HuH-7 (cell line): ENCODE measurements at regions not wholly inside any gene's neighbourhood (a gene's known extent, or its start where the extent isn't known, plus 50 kb on each side); places are given as distances from the start of the nearest gene placed in this dataset.

ENCODE experiments used
- DNase-seq: peaks from one replicate; pipeline ENCODE4 v3.0.0; 2011; ENCODE audit warnings: low spot score

- DNase-seq, result no peak
These were observed 51.8 kb upstream of the NDUFB4 start for GRCh38 chr3:120544361-120544760.

DNA sequence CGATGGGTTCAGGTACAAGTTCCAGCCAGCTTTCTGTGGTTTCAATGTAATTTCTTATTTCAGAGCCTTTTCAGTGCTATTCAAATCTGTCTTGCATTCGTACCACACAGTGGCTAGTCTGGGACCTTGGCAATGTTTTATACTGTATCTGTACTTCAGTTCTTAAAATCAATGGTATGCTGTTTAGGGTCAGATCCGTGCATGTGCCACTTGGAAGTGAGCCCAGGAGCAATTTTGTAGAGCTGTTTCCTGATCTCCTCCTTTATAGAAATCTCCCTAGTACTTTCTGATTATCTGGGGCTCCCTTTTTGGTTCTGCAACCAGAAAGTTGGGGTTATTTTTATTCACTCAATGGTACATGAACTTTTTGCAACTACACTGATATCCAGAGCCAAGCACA lies 59.5 kb upstream of the NDUFB4 start:
- DNase-seq, result no peak

GRCh38 chr3:120532969-120533368 lies 63.2 kb upstream of the NDUFB4 start:
- no peak for DNase-seq

DNA sequence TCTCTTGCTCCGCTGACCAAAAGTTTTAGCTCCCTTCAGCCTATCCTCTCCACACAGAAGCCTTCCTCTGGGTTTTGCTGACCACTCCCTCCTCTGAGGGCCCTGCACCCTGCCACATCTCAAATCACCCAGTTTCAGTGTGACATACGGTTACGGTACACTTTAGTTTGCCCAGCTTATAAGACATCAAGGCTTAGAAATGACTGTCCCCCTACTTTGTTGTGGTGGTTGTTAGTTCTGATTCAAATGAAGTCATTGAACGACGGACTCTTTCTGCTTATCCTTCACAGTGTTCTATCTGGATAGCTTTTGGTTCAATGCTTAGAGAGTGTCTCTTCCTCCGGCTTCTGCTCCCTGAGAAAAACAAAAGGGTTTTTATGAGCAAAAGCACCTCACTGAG lies 68.0 kb upstream of the NDUFB4 start:
- no peak for DNase-seq

- DNase-seq, result no peak
These were observed 69.9 kb upstream of the NDUFB4 start for GRCh38 chr3:120526011-120526870.

DNA sequence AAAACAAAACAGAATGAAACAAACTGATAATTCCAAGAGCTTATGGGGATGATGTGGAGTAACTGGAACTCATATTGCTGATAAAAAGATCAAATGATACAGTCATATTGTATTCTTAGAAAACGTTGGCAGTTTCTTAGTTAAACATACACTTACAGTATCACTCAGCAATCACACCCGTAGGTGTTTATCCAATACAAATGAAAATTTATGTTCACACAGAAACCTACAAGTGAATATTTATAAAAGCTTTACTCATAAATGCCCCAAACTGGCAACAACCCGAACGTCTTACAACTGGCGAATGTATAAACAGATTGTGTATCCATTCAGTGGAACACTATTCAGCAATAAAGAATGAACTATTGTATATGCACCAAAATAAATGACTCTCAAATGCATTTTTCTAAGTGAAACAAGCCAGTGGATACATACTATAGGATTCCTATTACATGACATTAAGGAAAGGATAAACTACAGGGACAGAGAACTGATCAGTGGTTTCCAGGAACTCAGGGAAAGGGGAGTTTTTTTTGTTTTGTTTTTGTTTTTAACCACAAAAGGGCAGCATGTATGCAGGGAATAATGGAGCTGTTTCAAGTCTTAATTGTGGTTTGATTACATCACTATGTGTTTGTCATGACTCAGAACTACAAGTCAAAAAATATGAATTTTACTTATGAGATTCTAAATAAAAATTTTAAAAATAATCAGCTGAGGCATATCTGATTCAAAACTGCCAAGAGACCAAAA lies 71.8 kb upstream of the NDUFB4 start:
- no peak for DNase-seq

DNA sequence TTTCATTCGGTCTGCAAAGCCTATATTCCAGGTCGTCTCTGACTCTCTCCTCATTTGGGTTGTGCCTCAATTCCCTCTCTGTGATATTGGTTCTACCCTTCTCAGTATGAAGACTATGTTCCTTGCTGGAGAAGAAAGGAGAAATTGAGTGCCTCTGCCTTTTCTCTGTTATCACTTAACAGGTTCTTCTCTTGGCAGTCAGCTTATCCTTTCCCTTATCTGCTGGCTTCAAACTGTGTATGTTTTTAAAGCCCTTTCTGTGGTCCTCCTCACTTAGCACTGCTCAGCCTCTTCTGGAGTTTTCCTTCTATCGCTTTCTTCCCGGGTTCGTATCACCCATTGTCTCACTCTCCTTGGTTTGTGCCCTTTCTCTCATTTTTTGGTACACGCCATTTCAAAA lies 65.3 kb upstream of the FSTL1 start:
- DNase-seq, result no peak

DNA sequence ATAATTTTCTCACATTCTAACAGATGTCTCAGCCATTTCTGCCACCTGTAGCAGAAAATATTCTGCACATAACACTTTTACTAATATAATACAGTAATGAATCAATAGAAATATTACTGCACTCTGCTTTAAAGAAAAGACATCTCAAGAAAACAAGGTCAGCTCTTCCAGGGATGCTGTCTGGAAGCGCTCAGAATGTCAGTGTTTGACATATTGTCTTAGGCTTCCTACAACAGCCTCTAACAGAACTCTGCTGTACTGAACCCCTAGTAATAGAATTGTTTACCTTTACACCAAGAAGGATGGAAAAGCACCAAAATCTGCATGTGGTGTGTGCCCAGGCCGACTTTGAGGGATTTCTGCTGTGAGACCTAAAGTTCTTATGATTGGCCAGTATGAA lies 61.9 kb upstream of the FSTL1 start:
- no peak for DNase-seq

DNA sequence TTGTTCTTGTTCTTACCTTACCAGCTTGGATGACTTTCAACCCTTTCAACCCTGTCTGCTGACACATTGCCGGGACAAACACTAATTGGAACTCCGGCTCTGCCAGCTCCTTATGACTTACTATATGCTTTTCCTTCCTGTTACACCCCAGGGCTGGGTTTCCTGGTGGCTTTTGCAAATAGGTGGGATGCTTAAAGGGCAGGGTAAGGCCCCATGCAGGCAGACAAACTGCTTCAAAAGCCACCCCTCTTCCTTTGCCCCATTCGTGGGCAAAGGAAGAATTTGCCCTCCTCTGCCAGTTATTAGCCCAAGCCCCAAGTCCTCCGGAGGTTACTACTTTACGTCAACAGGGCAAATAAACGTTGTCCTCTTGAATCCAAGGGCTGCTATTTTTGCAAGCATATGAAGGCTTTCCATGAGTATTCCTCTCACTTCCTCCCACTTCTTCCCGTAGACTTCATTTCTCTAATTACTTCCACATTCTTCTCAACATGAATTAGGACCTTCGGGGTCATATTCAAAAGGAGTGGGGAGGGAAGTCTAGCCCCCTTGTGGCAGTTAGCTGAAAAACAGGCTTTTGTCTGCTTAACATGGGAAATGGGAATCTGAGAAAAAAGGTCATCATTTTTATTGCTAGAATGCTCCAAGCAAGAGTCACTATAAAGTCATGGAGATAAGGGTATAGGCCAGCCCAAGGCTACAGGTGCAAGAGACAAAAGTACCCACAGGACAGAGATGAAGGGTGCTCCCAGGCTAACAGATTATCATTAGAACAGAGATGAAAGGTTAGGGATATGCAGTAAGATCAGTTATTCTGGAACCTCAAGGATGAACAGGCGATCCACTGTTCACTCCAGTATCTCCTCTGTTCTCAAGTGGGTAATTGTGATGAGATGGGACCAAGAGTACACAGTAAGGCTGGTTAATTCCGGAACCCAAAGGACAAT lies 56.3 kb upstream of the FSTL1 start:
- DNase-seq, result peak; percentile 20

DNA sequence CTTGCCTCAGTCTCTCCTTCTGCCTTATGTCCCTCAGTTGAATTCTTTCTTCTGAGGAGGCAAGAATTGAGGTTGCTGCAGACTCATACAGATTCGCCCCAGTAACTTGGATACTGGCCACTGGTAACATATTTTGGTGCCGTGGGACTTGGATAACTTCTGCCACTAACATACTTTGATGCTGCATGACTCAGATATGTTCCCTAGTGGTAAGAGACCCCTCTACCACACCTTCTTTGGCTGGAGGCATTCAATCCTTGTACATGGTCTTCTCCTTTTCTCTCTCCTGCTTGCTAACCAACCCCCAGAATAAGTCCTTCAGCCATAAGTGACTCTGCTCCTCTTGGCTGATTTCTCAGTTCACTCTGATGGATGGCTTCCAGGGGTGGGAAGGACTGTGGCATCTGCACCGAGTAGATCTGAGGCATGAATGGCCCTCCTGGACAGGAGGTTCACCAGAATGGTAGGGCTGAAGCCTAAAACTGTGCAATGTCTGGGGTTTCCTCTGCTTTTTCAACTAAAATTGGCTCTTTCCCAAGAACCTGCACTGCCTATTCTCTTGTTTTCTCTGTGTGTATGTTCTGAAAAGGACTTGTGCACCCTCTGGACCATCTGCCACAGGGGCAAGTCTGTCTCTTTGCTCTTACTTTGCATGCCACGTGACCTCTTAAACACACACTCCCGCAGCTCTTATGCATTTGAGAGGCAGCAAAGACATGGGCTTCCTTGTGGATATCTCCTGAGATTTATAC lies 55.5 kb upstream of the FSTL1 start:
- no peak for DNase-seq

GRCh38 chr3:120503727-120504616 lies 53.2 kb upstream of the FSTL1 start:
- DNase-seq, result no peak

- DNase-seq, result no peak
These were observed 51.3 kb upstream of the FSTL1 start for GRCh38 chr3:120502116-120502515.
